Mesenteric fat pad (tissue), 1 donor: ENCODE measurements at regions not wholly inside any gene's neighbourhood (a gene's known extent, or its start where the extent isn't known, plus 50 kb on each side); places are given as distances from the start of the nearest gene placed in this dataset.
"Not testable (repeated sequence)": the region's sequence is repeated elsewhere in the genome, so short reads cannot be mapped to it uniquely, and the experiment has no call there.

Experiments used
- DNase-seq: peaks from one replicate; pipeline ENCODE4 v3.0.0-alpha.2; 2020; ENCODE audit warnings: low spot score
- donor health status: DM: yes; HTN: yes; CAD: no.

DNA sequence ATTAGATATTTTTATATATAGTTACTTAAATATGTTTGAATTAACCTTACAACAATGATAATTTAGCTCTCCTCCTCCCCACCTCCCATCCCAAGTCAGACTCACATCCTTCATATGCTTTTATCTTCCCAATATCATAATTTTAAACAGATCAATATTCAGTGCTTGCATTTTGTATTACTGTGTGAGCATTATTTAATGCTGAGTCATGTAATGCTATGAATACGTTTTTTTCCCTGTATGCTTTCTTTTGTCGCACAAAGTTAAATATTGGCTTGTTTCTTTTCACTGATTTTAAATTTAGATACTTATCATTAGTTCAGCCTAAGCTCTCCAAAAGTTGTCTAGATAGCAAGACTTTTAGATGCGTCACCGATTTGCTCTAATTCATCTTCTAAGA lies 471.6 kb upstream of the SGO1 start:
- DNase-seq: no peak

DNA sequence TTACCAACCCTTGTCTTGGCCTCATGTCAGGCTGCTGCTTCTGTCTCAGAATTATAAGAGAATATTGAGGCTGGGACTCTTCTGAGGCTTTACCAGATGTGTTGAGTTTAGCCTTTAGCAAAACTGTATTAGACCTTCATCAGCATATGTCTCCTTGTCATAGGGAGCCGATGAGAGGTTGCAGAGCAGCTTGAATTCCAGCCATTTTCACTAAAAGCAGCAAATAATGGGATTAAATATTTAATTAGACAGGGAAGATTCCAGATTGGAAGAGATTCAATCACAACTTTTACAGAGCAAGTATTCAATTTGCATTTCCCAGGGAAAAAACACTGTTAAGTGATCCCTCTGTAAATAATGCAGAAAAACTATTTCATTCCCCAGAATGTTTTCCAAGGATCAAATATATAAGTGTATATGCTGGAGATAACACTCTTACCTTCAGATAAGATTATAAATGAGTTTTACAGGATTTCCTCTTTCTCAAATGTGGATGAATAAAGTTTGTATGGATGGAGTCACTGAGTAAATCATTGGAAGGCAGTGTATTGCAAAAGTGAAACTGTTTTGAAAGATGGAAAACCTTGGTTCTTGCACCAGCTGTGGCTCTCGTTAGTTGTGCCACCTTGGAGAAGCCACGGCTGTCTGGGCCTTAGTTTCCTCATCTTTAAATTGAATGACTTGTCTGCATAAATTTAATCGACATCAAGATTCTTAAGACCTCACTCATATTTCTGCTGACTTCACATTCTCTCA lies 466.4 kb upstream of the SGO1 start:
- no peak for DNase-seq

- no peak for DNase-seq
Observed at GRCh38 chr3:20648921-20649381, 462.9 kb upstream of the SGO1 start.

GRCh38 chr3:20648294-20648693 lies 462.3 kb upstream of the SGO1 start:
- no peak for DNase-seq

DNA sequence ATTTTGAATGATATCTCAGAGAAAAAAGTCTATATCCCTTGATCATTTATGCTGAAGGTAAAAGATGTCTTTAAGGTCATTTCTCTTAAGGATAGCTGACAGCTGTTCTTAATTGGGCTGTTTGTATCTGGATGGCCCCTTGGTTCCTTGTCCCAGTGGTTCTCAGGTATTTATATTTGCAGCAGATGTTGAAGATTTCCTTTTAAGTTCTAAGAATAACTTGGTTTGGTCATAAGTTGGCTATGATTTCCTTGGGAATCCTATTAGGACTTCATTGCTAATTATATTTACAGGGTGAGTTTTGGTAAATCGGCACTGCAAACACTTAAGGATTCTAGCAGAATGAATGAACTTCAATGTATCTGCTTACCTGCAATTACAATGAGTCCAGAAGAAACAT lies 460.4 kb upstream of the SGO1 start:
- no peak for DNase-seq

DNA sequence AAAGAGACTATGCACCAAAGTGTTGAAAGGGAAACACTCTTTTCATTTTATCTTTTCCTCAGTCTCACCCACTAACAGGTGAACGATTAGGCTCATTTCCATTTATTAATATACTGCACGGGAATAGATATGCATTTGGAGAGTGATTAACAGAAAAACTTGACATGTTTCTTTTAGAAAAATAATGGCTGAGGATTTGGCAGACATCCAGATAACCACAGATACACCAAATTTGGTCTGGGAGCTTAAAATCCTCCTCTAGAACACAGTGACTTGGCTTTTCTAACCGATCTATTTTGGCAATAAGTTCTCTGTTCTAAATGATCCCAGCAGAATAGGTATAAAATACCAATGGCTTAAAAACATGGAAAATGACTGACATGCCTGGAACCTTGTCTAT lies 459.3 kb upstream of the SGO1 start:
- no peak for DNase-seq

DNA sequence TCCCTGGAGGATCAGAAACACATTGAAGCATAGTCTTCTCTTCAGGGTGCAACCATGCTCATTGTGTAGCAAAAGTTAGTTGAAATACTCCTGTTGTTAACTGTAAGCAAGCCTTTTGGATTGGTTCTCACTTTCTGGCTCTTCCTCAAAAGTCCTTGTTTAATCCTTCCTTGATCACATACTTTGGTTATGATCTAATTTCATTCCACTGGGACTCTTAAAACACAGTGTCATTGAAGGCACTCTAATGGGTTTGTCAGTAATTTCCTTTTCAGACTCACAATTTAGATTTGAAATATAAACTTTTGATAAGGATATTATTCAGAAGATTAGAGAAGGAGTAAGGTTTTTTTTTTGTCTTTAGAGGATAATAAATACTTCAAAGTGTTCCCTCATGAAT lies 451.7 kb upstream of the SGO1 start:
- no peak for DNase-seq

GRCh38 chr3:20622304-20622703 lies 436.3 kb upstream of the SGO1 start:
- no peak for DNase-seq

- DNase-seq: not testable (repeated sequence)
Observed at GRCh38 chr3:20618621-20619020, 432.6 kb upstream of the SGO1 start.

GRCh38 chr3:20618181-20618580 lies 432.2 kb upstream of the SGO1 start:
- DNase-seq: not testable (repeated sequence)

DNA sequence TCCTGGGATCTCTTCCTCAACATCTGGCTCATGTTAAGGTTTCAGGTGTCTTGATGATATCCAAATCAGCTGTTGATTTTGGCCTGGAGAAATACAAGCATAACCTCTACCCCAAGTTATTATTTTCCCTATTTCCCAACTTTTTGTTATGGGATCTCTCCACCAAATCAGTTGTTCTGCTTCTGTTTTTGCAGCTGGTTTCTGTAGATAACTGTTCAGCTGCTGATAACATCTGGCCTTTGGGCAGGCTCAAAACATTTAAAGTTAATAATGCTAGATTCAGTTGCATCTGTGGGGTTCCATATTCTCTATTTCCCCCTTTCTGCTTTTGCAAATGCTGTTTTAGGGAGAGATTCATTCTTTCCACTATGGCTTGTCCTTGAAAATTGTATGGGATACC lies 430.0 kb upstream of the SGO1 start:
- not testable (repeated sequence) for DNase-seq

GRCh38 chr3:20608054-20608738 lies 422.2 kb upstream of the SGO1 start:
- no peak for DNase-seq

DNA sequence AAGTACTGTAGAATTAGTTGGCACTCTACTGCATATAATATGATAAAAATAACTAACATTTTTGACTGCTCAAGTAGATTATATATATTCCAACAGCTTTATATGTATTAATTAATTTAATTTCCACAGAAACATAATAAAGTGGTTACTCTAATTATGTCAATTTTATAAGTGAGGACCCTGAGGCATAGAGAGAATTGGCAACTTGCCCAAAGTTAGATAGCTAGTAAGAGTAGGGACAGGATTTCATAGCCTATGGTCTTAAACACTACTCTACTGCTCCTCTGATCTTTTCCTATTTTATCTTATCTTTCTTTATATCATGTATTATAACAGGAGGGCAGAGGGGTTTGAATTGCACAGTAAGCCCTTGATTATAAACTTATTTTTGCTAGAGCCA lies 418.7 kb upstream of the SGO1 start:
- no peak for DNase-seq

DNA sequence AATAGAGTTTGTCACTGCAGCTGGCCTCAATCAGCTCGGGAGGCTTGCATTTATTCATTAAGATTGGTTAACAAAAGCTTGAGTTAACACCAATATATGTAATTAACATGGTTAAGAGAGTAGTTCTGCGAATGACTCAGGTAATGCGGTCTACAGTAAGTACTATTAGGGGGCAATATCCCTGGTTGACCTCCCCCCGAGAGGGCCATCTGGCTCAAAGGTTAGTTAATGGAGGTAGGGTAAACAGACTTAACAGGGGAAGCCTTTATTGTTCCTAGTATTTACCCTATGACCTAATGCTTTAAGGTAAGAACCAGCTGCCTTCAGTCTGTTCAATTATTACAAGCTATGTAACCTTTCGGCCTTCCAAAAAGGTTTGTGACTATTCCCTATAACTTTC lies 403.3 kb upstream of the SGO1 start:
- DNase-seq: no peak

GRCh38 chr3:20588781-20589180 lies 402.8 kb upstream of the SGO1 start:
- DNase-seq: no peak

DNA sequence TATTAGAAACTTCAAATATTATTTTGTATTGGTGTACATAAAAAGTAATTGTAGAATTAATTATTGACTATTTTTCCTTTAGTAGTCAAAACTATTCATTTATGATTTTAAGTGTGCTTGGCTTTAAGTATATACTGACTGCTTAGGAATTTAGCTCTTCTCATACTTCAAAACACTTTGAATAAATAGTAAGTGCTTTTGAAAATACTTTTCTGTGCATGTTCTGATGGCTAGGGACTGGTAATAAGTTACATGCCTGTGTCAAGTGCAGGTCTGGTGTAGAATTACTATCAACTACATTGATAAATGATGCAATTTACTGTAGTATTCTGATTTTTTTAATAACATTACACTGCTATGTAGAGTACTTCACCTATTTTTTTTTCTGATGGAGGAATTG lies 397.6 kb upstream of the SGO1 start:
- DNase-seq: no peak

DNA sequence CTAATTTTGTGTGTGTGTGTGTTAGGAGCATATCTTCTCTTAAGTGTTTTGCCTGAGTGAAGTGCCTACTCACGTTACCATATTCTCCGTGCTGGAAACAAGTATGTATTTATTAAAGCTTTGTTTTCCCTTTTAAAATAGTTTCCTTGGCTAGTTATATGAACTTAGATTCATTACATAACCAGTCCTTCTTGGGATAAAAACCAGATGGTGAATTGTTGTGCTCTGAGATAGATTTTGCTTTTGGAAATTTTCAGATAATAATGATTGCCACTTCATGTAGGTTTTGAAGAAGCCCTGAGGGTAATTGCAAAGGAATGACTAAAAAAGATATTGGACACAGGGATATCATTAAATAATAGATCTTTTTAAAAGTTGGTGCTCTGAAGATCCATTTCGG lies 390.2 kb upstream of the SGO1 start:
- no peak for DNase-seq

DNA sequence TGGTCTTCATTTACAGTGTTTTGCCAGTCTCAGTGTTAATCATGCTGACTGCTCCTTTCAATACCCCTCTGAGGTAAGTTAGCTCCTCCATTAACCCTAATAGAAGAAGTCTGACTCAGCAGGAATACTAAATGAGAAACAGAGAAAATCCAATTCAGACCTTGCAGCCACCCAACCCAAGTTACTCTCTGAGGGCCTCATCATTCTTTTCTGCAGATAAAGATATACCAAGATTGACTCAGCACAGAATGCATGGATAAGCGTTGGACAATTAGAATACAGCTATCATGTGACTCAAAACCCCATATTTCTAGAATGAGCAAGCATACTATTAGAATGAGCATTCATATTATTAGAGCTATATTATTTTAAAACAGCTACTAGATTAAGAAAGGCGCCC lies 389.1 kb upstream of the SGO1 start:
- no peak for DNase-seq

DNA sequence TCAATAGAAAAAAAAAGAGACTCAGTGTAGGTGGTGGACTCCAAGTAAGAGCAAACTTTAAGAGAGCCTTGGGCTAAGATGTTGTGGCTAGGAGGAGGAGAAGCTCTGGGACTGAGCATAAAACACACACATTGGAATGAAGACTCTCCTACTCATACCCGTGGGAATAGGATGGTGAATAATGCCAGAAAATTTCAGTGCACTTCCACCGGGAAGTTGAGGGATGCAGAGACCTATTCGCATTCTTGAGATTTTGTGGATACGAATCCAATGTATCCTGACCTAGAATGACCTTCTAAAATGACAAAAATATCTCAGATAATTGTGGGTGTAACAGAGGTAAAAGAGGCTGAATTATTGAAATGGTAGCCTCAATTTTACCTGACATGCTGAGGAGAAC lies 388.7 kb upstream of the SGO1 start:
- no peak for DNase-seq

DNA sequence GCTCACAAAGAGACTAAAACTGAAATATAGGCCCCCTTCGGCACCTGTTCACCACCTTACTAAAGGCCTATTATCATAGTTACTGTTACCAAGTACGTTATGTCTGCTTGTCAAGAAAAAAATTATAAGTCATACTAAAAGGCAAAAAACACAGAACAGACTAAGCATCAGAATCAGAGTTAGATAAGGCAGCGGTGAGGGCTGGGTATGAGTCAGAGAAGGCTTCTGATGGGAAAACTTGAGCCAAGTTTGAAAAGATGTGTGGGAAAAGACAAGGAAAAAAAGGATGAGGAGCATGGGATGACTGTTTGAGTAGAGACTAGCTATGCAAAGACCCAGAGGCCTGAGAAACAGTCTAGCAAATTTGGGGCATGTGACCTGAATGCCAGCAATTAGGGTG lies 387.2 kb upstream of the SGO1 start:
- DNase-seq: no peak

DNA sequence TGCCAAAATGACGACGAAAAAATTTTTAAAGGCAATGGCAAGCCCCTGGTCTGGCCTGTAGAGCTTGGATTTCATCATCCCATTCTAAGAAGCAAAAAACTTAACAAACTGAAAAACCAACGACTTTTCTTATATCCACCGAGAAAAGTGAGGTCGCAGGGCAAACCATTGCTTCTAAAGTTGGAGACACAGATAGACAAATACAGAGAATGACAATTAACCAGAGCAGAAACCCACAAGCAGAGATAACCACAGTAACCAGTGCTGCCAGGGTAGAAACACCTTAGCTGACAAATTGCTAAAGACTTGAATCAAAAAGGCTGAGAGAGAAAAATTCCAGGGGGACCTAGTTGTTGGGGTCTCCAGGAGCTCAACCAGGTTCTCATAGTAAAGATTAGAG lies 386.5 kb upstream of the SGO1 start:
- DNase-seq: no peak

- no peak for DNase-seq
Observed at GRCh38 chr3:20569310-20569709, 383.3 kb upstream of the SGO1 start.

DNA sequence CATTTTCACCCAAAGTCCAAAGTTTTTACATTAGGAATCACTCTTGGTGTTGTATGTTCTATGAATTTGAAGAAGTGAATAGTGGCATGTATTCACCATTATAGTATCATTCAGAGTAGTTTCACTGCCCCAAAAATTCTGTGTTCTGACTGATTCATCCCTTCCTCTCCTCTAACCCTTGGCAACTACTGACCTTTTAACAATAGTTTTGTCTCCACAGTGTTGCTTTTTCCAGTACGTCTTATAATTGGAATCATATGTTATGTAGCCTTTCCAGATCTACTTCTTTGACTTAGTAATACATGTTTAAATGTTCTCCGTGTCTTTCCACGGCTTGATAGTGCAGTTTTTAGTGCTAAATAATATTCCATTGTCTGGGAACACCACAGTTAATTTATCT lies 379.0 kb upstream of the SGO1 start:
- no peak for DNase-seq
